GM12891 (cell line): ENCODE measurements at regions not wholly inside any gene's neighbourhood (a gene's known extent, or its start where the extent isn't known, plus 50 kb on each side); places are given as distances from the start of the nearest gene placed in this dataset.

Source experiments
- PAX5 ChIP-seq: IDR thresholded peaks from 2 replicates; pipeline ENCODE4 v1.6.1; 2011; ENCODE audit warnings: low read length, moderate library complexity, mild to moderate bottlenecking; ENCODE audit not compliant: insufficient read depth, severe bottlenecking
- POLR2A ChIP-seq: IDR thresholded peaks from 2 replicates; pipeline ENCODE4 v1.6.1; 2011; ENCODE audit warnings: low read depth, low read length, control low read depth
- POLR2AphosphoS5 ChIP-seq: IDR thresholded peaks from 2 replicates; pipeline ENCODE4 v1.6.1; 2011; ENCODE audit warnings: low read depth, low read length, control low read depth
- POU2F2 ChIP-seq: IDR thresholded peaks from 2 replicates; pipeline ENCODE4 v1.6.1; 2011; ENCODE audit warnings: low read depth, mild to moderate bottlenecking, control low read depth, low read length, moderate library complexity
- SPI1 ChIP-seq: IDR thresholded peaks from 2 replicates; pipeline ENCODE4 v1.6.1; 2011; ENCODE audit warnings: low read depth, low read length, control low read depth
- TAF1 ChIP-seq: IDR thresholded peaks from 2 replicates; pipeline ENCODE4 v1.6.1; 2011; ENCODE audit warnings: low read depth, low read length, control low read depth

- TF ChIP-seq POLR2AphosphoS5 (no peak), POLR2A (no peak), TAF1 (no peak), SPI1 (no peak), PAX5 (no peak), POU2F2 (no peak)
These were observed 54.3 kb upstream of the ITGB1 start for GRCh38 chr10:33012306-33012705.
